Endodermal cell (in vitro differentiated cells): ENCODE measurements at regions not wholly inside any gene's neighbourhood (a gene's known extent, or its start where the extent isn't known, plus 50 kb on each side); places are given as distances from the start of the nearest gene placed in this dataset.

Experiments used
- DNase-seq: peaks from one replicate; pipeline ENCODE4 v3.0.0-alpha.2; 2017
- H3K27ac ChIP-seq: 2 replicates; pipeline ENCODE4 v1.5.1; 2013; ENCODE audit warnings: mild to moderate bottlenecking, low read depth, low read length, moderate library complexity
- H3K27me3 ChIP-seq: 2 replicates; pipeline ENCODE4 v1.6.1; 2013; ENCODE audit warnings: mild to moderate bottlenecking, low read length, moderate library complexity; ENCODE audit not compliant: insufficient read depth, control insufficient read depth, poor library complexity, severe bottlenecking
- H3K36me3 ChIP-seq: 2 replicates; pipeline ENCODE4 v1.7.0; 2013; ENCODE audit warnings: mild to moderate bottlenecking, low read length, moderate library complexity; ENCODE audit not compliant: control insufficient read depth, insufficient read depth
- H3K4me1 ChIP-seq: one replicate; pipeline ENCODE4 v1.7.0; 2013; ENCODE audit warnings: low read length; ENCODE audit not compliant: control insufficient read depth, insufficient read depth
- H3K4me3 ChIP-seq: 2 replicates; pipeline ENCODE4 v1.5.1; 2013; ENCODE audit warnings: mild to moderate bottlenecking, low read length, moderate library complexity
- H3K9ac ChIP-seq: 2 replicates; pipeline ENCODE4 v1.6.1; 2013; ENCODE audit warnings: mild to moderate bottlenecking, low read length, moderate library complexity; ENCODE audit not compliant: poor library complexity, severe bottlenecking; ENCODE audit errors: extremely low read depth
- H3K9me3 ChIP-seq: 2 replicates; pipeline ENCODE4 v1.6.1; 2013; ENCODE audit warnings: mild to moderate bottlenecking, low read length, moderate library complexity; ENCODE audit not compliant: control insufficient read depth
- H3K27ac Mint-ChIP-seq: 2 replicates; pipeline ENCODE4 v1.8.0; 2020; ENCODE audit warnings: mixed read lengths
- H3K27me3 Mint-ChIP-seq: 2 replicates; pipeline ENCODE4 v1.8.0; 2021; ENCODE audit warnings: mild to moderate bottlenecking, mixed read lengths; ENCODE audit not compliant: insufficient read depth
- H3K36me3 Mint-ChIP-seq: 2 replicates; pipeline ENCODE4 v1.8.0; 2020; ENCODE audit warnings: low read depth, mixed read lengths
- H3K4me1 Mint-ChIP-seq: 2 replicates; pipeline ENCODE4 v1.8.0; 2020; ENCODE audit warnings: mixed read lengths
- H3K4me3 Mint-ChIP-seq: 2 replicates; pipeline ENCODE4 v1.8.0; 2020; ENCODE audit warnings: mild to moderate bottlenecking, moderate library complexity, mixed read lengths
- H3K9me3 Mint-ChIP-seq: 2 replicates; pipeline ENCODE4 v1.8.0; 2020; ENCODE audit warnings: mild to moderate bottlenecking, mixed read lengths
- CTCF ChIP-seq: fragments of 200-600 bp; sonication (generic); conservative IDR thresholded peaks from 2 replicates; pipeline ENCODE4 v1.5.0; 2021; ENCODE audit warnings: antibody characterized with exemption, mild to moderate bottlenecking
- WGBS, 2 experiments: methylation state at CpG; one replicate each; pipeline versions ENCODE4 v1.1.5 to v1.1.7; 2013; ENCODE audit warnings: missing lambda C conversion rate in 2 of 2, mixed read lengths in 1 of 2; ENCODE audit not compliant: insufficient coverage in 1 of 2, insufficient read length in 1 of 2; 5-methylcytosine and 5-hydroxymethylcytosine counted together

- no peak for TF ChIP-seq CTCF
These were observed 241.9 kb upstream of the FLRT2 start for GRCh38 chr14:85288041-85288440.

GRCh38 chr14:85291731-85292130 lies 238.2 kb upstream of the FLRT2 start:
- no peak for DNase-seq
- H3K4me3 ChIP-seq: no peak overlapping the region
- H3K9me3 Mint-ChIP-seq: peaks cover 3% of the 10 kb centered on the region
- no peak overlapping the region for H3K27ac Mint-ChIP-seq
- H3K9ac ChIP-seq: no peak overlapping the region
- H3K4me3 Mint-ChIP-seq: no peak overlapping the region
- no peaks in the 10 kb centered on the region for H3K9me3 ChIP-seq
- H3K4me1 ChIP-seq: no peaks in the 10 kb centered on the region
- H3K36me3 Mint-ChIP-seq: no peaks in the 10 kb centered on the region
- H3K36me3 ChIP-seq: no peaks in the 10 kb centered on the region
- no peak for TF ChIP-seq CTCF
- H3K27me3 Mint-ChIP-seq: no peaks in the 10 kb centered on the region
- WGBS, 2 experiments: 86 to 100% methylated on average over 2 to 3 of the region's 3 CpGs
- no peaks in the 10 kb centered on the region for H3K4me1 Mint-ChIP-seq
- H3K27ac ChIP-seq: no peak overlapping the region
- H3K27me3 ChIP-seq: no peaks in the 10 kb centered on the region

More at GRCh38 chr14:85288041-85288440, 241.9 kb upstream of the FLRT2 start:
- no peaks in the 10 kb centered on the region for H3K4me1 ChIP-seq
- H3K27me3 ChIP-seq: no peaks in the 10 kb centered on the region
- H3K4me3 ChIP-seq: no peak overlapping the region
- peaks cover 1% of the 10 kb centered on the region for H3K4me1 Mint-ChIP-seq
- no peak overlapping the region for H3K4me3 Mint-ChIP-seq
- no peaks in the 10 kb centered on the region for H3K27me3 Mint-ChIP-seq
- H3K9me3 ChIP-seq: no peaks in the 10 kb centered on the region
- H3K9ac ChIP-seq: no peak overlapping the region
- no peak overlapping the region for H3K27ac Mint-ChIP-seq
- H3K36me3 ChIP-seq: no peaks in the 10 kb centered on the region
- DNase-seq: no peak
- no peak overlapping the region for H3K27ac ChIP-seq
- WGBS, 2 experiments: 90 to 96% methylated on average over 2 to 3 of the region's 3 CpGs
- peaks cover 3% of the 10 kb centered on the region for H3K9me3 Mint-ChIP-seq
- no peaks in the 10 kb centered on the region for H3K36me3 Mint-ChIP-seq

GRCh38 chr14:85293612-85294234 lies 236.2 kb upstream of the FLRT2 start:
- Histone ChIP-seq H3K4me3 (no peak overlapping the region), H3K27ac (no peak overlapping the region), H3K4me1 (no peaks in the 10 kb centered on the region), H3K36me3 (no peaks in the 10 kb centered on the region), H3K9ac (no peak overlapping the region), H3K27me3 (no peaks in the 10 kb centered on the region), H3K9me3 (no peaks in the 10 kb centered on the region)
- no peak for DNase-seq
- Mint-ChIP-seq H3K27me3 (no peaks in the 10 kb centered on the region), H3K9me3 (no peaks in the 10 kb centered on the region), H3K36me3 (no peaks in the 10 kb centered on the region), H3K4me3 (no peak overlapping the region), H3K27ac (no peak overlapping the region), H3K4me1 (no peaks in the 10 kb centered on the region)
- 94% methylated on average over 5 of the region's 6 CpGs; no CpG with 5 or more reads in 1 of the 2 experiments for WGBS, 2 experiments
- TF ChIP-seq CTCF: no peak
